Effector memory CD4-positive, alpha-beta T cell (primary cell): ENCODE measurements at regions not wholly inside any gene's neighbourhood (a gene's known extent, or its start where the extent isn't known, plus 50 kb on each side); places are given as distances from the start of the nearest gene placed in this dataset.

Experiments
- DNase-seq, 3 donors: peaks; one replicate each; pipeline ENCODE4 v3.0.0-alpha.2; 2020
- H3K27ac ChIP-seq: 2 replicates; pipeline ENCODE4 v1.7.0; 2013; ENCODE audit warnings: mild to moderate bottlenecking, low read length, moderate library complexity; ENCODE audit not compliant: insufficient read depth, poor library complexity, severe bottlenecking
- H3K27me3 ChIP-seq: replicated peaks from 2 replicates; pipeline ENCODE4 v1.7.0; 2013; ENCODE audit warnings: mild to moderate bottlenecking, low read length; ENCODE audit not compliant: insufficient read depth, control insufficient read depth, poor library complexity, severe bottlenecking
- H3K36me3 ChIP-seq: 2 replicates; pipeline ENCODE4 v1.7.0; 2013; ENCODE audit warnings: mild to moderate bottlenecking, low read length, moderate library complexity; ENCODE audit not compliant: control insufficient read depth, insufficient read depth
- H3K4me1 ChIP-seq: 2 replicates; pipeline ENCODE4 v1.7.0; 2013; ENCODE audit warnings: low read length, mild to moderate bottlenecking; ENCODE audit not compliant: control insufficient read depth, insufficient read depth, poor library complexity, severe bottlenecking
- H3K4me3 ChIP-seq: 2 replicates; pipeline ENCODE4 v1.7.0; 2013; ENCODE audit warnings: low read length, low read depth, mild to moderate bottlenecking; ENCODE audit not compliant: insufficient read depth, poor library complexity, severe bottlenecking
- H3K9me3 ChIP-seq: 2 replicates; pipeline ENCODE4 v1.7.0; 2013; ENCODE audit warnings: mild to moderate bottlenecking, low read length, moderate library complexity; ENCODE audit not compliant: control insufficient read depth

DNA sequence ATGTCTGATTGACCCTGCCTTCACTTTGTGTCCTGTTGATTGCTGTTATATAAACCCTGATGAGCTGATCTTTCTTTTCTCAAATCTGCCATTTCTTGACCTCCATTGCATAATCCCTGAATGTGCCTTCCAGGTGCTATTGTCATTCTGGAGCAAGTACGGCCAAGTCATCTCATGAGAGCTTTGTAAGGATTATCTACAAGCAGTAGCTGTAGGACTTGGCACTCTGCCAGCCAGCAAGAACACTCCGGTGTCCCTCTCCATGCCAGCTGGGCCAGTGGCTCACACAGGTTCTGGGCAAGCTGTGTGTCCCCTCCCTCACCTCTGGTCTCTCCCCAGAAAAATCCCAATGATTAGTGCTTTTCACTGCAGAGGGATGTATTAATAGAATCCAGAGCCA, 348.1 kb downstream of the FOXO1 start:
- no peaks in the 10 kb centered on the region for H3K9me3 ChIP-seq
- H3K4me3 ChIP-seq = no peak overlapping the region
- H3K27ac ChIP-seq = no peak overlapping the region
- H3K4me1 ChIP-seq = peaks cover 12% of the 10 kb centered on the region
- DNase-seq = no peak
- H3K36me3 ChIP-seq = no peaks in the 10 kb centered on the region
- no peaks in the 10 kb centered on the region for H3K27me3 ChIP-seq

DNA sequence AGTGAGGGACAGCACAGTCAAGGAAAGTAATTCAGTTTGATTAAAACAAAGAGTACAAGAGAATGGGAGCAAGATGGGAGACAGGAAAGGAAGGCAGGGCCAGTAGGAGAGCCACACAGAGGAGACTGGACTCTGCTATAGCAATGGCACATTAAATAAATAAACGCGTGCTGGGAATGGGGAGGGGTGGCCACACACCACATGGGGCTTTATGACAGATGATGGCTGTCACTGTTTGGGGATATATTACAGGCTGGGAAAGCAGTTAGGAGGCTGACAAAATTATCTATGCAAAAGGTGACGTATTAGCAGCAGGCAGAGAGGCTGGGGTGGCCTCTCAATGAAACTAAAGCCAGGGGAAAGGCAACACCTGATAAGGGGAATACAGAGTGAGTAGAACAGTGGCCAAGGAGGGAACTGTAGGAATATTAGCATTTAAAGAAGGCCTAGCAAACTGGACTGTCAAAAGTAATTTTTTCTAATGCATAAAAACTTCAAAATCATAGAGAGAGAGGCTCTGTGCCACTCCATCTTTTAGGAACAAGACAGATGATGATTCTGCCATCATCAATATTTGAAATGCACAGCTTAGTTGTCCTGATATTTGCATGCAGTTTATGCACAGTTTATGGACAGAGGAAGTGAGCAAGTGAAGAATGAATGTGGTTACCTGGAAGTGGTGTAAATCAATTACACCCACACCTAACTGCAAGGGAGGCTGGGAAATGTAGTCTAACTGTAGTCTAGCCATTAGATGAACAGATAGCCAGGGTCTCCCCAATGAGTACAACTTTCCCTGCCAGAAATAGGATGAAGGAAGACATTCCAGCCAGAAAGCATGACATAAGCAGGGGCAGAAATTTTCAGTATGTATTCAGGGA, 346.5 kb downstream of the FOXO1 start:
- H3K27ac ChIP-seq = no peak overlapping the region
- no peak for DNase-seq
- no peaks in the 10 kb centered on the region for H3K27me3 ChIP-seq

DNA sequence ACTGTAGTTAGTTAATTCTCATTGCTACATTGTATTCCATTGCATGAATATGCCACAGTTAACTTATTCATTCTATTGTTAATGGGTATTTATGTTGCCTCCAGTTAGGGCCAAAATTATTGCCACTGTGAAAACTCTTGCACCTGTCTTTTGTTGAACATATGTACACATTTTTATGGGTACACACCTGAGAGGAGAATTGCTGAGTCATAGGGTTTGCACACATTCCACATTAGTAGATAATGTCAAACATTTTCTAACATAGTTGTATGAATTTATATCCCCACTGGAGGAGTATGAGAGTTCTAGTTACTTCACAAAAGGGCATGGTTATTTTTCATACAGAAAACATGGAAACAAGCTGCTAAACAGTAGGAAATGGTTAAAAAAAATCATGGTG, 338.4 kb downstream of the FOXO1 start:
- no peak for DNase-seq
- no peaks in the 10 kb centered on the region for H3K36me3 ChIP-seq
- no peaks in the 10 kb centered on the region for H3K9me3 ChIP-seq
- no peak overlapping the region for H3K4me3 ChIP-seq
- no peaks in the 10 kb centered on the region for H3K27me3 ChIP-seq
- H3K4me1 ChIP-seq = peaks cover 9% of the 10 kb centered on the region
- H3K27ac ChIP-seq = no peak overlapping the region

More for the DNA sequence above, 346.5 kb downstream of the FOXO1 start:
- Histone ChIP-seq H3K36me3 (no peaks in the 10 kb centered on the region), H3K4me1 (peaks cover 12% of the 10 kb centered on the region), H3K9me3 (no peaks in the 10 kb centered on the region), H3K4me3 (no peak overlapping the region)

DNA sequence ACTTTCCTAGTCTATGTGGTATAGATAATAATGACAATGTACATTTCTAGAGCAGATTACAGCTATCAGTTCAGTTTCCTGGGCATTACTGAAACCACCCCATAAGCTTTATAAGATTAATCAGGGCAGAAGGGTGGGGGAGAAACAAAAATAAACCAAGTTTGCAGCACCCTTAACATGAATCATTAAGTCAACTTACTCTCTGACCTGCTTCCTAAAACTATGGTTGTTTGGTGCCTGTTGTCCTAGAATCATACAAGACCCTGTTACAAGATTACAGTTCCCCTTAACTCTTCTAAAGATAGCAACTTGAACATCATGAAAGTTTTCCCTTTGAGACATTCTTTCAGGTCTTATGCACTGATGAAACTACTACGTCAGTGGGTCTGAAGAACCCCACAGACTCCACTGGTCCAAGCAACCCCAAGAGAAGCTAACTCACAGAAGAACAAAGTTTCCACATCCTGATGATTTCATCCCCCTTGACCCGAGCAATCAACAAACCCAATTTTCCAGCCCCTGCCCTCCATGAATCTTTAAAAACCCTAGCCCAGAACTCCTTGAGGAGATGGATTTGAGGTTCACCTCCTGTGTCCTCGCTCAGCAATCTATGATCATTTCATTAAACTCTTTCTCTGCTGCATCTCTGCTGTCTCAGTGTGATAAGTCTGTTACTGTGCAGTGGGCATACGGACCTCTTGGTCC, 336.5 kb downstream of the FOXO1 start:
- peaks cover 9% of the 10 kb centered on the region for H3K4me1 ChIP-seq
- no peak overlapping the region for H3K27ac ChIP-seq
- H3K4me3 ChIP-seq = no peak overlapping the region
- DNase-seq = no peak
- H3K36me3 ChIP-seq = no peaks in the 10 kb centered on the region
- H3K27me3 ChIP-seq = no peaks in the 10 kb centered on the region
- no peaks in the 10 kb centered on the region for H3K9me3 ChIP-seq

DNA sequence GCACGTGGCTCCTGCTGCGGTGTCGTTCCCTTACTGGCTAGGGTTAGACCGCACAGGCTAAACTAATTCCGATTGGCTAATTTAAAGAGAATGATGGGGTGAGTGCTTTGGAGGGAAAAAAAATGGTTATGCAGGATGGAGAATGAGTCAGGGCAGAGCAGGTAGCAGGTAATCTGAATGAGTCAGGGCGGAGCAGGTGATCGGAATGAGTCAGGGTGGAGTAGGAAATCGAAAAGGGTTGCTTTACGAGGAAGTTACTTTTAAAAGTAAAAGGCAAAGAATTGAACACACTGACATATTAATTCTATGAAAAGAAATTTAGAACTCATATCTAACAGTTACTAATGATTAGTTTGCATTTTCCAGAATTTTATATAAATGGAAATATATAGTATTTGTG, 335.5 kb downstream of the FOXO1 start:
- Histone ChIP-seq H3K27ac (no peak overlapping the region), H3K9me3 (no peaks in the 10 kb centered on the region)
- DNase-seq = no peak

DNA sequence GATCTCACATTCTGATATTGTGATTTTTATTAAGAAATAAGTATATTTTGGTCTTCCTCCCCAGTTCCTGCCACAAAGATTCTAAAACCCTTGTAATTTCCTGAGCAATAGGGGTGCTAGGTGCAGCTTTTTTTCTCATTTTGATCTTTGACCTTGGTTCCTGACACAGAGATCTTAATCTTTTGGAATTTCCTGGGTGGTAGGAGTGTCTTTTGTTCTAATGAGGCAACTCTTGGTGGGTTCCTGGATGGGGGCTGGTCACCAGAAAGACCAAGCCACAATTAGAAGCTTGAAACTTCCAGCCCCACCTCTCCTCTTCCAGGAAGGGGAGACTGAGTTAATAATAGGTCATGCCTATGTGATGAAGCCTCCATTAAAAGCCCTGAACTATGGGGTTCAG, 334.6 kb downstream of the FOXO1 start:
- Histone ChIP-seq H3K9me3 (no peaks in the 10 kb centered on the region), H3K36me3 (no peaks in the 10 kb centered on the region), H3K27me3 (no peaks in the 10 kb centered on the region), H3K4me1 (peaks cover 9% of the 10 kb centered on the region), H3K4me3 (no peak overlapping the region), H3K27ac (no peak overlapping the region)
- DNase-seq = no peak

More for the DNA sequence above, 335.5 kb downstream of the FOXO1 start:
- Histone ChIP-seq H3K4me3 (no peak overlapping the region), H3K27me3 (no peaks in the 10 kb centered on the region), H3K36me3 (no peaks in the 10 kb centered on the region), H3K4me1 (peaks cover 9% of the 10 kb centered on the region)

DNA sequence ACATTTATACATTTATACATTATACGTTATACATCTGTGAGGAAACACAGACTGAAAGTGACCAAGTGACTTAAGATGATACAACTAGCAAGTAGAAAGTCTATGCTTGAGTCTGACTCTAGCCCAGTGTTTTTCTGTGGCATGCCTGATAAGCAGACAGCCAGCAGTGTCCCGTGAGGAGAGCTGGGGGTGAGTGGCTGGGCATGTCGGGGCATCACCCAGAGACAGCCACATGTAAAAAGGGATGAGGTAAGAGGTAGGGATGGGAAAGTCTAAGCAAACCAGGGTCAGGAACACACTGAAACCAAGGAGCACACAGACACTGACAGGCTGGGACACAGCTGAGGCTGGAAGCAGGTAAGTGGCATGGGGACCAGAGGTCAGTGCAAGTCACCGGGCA, 333.2 kb downstream of the FOXO1 start:
- H3K27ac ChIP-seq = no peak overlapping the region
- H3K4me1 ChIP-seq = peaks cover 9% of the 10 kb centered on the region
- H3K4me3 ChIP-seq = no peak overlapping the region
- no peaks in the 10 kb centered on the region for H3K36me3 ChIP-seq
- H3K9me3 ChIP-seq = no peaks in the 10 kb centered on the region
- H3K27me3 ChIP-seq = no peaks in the 10 kb centered on the region
- DNase-seq = no peak

DNA sequence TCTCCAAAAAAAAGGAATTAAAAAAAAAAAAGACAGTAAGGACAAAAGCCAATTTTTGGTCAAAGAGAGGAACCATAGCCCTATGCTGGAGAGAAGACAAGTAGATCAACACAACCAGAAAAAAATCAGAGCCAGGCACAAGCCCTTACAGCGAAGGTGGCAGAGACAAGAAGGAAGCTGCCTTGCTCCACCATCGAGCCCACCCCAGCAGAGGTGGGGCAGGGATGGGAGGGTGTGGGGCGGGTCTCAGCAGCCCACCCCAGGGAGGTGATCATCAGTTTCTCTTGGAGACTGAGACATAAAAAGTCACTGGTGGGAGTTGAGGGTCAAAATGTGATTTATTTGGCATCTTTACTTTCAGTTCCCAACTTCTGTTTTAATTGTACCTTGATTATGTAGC, 332.4 kb downstream of the FOXO1 start:
- no peak for DNase-seq
- no peak overlapping the region for H3K4me3 ChIP-seq
- no peaks in the 10 kb centered on the region for H3K27me3 ChIP-seq
- H3K4me1 ChIP-seq = peaks cover 9% of the 10 kb centered on the region
- H3K36me3 ChIP-seq = no peaks in the 10 kb centered on the region
- H3K27ac ChIP-seq = no peak overlapping the region
- H3K9me3 ChIP-seq = no peaks in the 10 kb centered on the region

DNA sequence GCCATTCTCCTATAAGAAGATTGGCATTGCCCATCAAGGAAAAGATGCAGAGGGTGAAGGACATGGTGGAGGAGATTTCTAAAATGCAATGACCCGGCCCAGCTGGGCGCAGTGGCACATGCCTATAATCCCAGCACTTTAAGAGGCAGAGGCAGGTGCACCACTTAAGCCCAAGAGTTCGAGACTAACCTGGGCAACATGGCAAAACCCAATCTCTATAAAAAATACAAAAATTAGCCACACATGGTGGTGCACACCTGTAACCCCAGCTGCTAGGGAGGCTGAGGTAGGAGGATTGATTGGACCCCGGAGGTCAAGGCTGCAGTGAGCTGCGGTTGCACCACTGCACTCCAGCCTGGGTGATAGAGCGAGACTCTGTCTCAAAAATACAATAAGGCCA, 331.8 kb downstream of the FOXO1 start:
- Histone ChIP-seq H3K27ac (no peak overlapping the region), H3K9me3 (no peaks in the 10 kb centered on the region), H3K27me3 (no peaks in the 10 kb centered on the region), H3K36me3 (no peaks in the 10 kb centered on the region), H3K4me1 (peaks cover 9% of the 10 kb centered on the region), H3K4me3 (no peak overlapping the region)
- no peak for DNase-seq
